Fibroblast of mammary gland (primary cell): ENCODE measurements at regions not wholly inside any gene's neighbourhood (a gene's known extent, or its start where the extent isn't known, plus 50 kb on each side); places are given as distances from the start of the nearest gene placed in this dataset.

ENCODE experiments used
- DNase-seq: peaks from one replicate; pipeline ENCODE4 v3.0.0-alpha.2; 2010; ENCODE audit warnings: low read depth
- H3K4me3 ChIP-seq: 2 replicates; pipeline ENCODE4 v1.5.1; 2011; ENCODE audit warnings: low read depth, mild to moderate bottlenecking, low read length, moderate library complexity; ENCODE audit not compliant: control insufficient read depth
- TF ChIP-seq, protein P1 (sequence below): conservative IDR thresholded peaks from 2 replicates; pipeline ENCODE4 v1.5.1; 2011; ENCODE audit warnings: low read depth, low read length, inconsistent platforms; ENCODE audit not compliant: control insufficient read depth, insufficient read depth

DNA sequence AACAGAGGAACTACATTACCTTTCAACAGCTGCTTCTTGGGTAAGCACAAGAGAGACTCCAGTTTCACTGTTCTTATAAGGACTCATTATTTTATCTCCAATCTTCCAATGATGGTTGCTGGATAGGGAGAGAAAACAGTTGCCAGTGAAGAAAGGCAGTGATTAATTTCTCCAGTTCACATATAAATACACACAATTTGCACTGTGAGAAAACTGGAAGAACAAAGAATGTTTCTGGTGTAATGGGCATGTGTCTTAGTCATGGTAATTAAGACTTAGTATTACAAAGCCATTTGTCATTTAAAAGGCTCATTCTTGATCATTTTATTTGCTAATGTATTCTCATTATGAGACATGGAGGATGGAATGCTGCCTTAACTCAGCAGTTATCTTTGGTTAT, 78.0 kb upstream of the FAR2 start:
- no peak overlapping the region for H3K4me3 ChIP-seq
- TF ChIP-seq, protein P1, sequence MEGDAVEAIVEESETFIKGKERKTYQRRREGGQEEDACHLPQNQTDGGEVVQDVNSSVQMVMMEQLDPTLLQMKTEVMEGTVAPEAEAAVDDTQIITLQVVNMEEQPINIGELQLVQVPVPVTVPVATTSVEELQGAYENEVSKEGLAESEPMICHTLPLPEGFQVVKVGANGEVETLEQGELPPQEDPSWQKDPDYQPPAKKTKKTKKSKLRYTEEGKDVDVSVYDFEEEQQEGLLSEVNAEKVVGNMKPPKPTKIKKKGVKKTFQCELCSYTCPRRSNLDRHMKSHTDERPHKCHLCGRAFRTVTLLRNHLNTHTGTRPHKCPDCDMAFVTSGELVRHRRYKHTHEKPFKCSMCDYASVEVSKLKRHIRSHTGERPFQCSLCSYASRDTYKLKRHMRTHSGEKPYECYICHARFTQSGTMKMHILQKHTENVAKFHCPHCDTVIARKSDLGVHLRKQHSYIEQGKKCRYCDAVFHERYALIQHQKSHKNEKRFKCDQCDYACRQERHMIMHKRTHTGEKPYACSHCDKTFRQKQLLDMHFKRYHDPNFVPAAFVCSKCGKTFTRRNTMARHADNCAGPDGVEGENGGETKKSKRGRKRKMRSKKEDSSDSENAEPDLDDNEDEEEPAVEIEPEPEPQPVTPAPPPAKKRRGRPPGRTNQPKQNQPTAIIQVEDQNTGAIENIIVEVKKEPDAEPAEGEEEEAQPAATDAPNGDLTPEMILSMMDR: no peak
- DNase-seq: no peak

DNA sequence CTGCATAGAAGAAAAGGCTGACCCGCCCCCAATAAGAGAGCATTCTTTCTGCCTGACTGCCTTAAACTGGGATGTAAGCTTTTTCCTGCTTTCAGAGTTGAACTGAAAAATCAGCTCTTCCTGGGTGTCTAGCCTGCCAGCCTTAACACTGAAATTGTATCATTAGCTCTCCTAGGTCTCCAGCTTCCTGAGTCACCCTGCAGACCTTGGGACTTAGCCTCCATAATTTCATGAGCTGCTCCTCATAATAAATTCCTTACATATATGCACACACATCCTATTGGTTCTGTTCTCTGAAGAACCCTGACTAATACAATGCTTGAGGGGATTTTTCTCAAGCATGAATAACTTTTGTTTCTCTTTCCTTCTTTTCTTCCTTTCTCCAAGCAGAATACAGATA, 76.4 kb upstream of the FAR2 start:
- DNase-seq: no peak
- H3K4me3 ChIP-seq: no peak overlapping the region
- TF ChIP-seq, protein P1: no peak

DNA sequence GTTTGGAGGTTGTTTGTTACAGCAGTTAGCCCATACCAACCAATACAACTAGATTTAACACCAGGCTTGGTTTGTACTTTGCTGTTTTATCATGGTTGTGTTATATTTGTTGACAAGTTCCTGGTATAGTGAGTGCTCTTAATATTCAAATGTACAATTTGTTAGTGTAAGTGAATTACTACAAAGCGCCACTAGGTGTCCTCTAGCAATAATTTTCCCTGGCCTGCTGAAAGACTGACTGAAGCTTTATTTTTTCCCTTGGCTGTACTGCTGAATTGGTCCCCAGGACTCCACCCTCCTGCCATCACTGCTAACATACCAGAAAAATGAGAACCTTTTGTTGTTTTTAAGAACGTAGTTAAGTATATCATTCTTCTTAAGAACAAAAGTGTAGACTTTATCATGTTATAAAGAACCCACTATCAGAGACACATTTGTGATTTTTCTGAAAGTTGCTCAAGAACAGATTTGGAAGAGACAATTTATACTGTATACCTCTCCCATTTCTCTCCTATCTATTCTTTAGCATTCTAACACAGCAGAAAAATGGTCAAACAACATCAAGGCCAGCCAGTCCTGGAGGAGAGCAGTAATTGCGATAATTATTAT, 75.3 kb upstream of the FAR2 start:
- peak; percentile 73 for DNase-seq
- TF ChIP-seq, protein P1: peak; percentile 71
- H3K4me3 ChIP-seq: no peak overlapping the region

DNA sequence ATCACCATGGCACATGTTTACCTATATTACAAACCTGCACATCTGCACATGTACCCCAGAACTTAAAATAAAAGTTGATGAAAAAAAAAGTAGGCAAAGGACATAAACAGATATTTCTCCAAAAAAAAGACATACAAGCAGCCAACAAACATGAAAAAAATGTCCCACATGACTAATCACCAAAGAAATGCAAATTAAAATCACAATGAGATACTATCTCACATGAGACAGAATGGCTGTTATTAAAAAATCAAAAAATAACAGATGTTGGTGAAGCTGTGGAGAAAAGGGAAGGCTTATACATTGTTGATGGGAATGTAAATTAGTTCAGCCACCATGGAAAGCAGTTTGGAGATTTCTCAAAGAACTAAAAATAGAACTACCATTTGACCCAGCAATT, 68.0 kb upstream of the FAR2 start:
- no peak overlapping the region for H3K4me3 ChIP-seq
- DNase-seq: peak; percentile 34
- TF ChIP-seq, protein P1: no peak

DNA sequence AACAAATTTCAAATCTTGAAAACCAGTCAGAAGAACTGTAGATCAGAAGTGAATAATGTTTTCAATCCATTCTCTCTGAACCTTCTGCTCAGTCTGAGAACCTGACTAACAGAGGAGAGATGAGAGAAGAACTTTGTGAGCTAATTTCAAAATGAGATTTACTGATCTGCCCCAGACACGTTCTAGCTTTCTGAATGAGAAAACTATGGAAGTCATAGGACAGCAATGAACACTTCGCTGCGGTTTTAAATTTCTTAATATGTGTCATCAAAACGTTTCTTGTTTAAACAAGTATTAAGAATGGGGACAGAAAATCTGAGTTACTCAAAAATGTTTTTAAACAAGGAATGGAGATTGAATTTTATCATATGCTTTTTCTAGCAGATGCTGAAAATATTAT, 66.6 kb upstream of the FAR2 start:
- H3K4me3 ChIP-seq: no peak overlapping the region
- DNase-seq: peak; percentile 65
- TF ChIP-seq, protein P1: no peak

DNA sequence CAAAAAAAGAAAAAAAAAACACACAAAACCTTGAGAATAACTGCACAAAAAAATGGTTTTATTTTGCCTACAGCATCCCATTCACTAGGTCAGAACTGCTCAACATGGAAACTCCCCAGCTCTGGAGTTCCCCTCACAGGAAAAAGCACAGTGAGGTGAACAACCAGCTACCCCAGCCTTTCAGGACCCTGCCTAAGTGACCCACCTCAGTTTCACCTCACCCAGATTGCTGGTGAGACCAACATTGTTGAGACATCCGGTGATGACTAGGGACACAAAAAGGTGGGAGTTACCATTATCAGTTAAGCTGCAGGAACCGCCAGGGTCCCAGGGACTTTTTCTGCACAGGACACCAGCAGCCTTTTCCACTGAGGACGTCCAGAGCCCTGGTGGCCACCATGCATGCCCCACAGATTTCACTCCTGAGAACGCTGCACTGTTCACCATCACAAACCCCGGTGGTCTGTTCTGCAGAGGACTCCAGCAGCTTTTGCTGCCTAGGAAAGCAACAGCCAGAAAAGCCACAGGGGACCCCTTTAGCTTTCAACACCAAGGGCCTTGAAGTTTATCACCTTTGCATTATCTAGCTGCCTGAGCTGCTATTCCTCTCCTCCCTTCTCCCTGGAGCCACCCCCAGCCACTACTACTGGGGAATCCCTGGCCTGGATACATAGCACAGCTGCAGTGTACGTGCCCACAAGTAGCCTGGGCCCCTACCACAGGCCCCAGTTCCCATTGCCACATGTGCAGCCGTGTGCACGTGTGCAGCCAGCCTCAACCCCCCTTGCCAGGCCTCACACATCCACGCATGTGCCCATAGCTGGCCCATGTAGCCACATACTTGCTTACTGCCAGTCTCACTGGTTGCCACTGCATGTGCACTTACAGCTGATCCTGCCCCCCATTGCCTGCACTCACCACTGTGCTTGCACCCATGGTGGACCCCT, 62.5 kb upstream of the FAR2 start:
- H3K4me3 ChIP-seq: no peak overlapping the region
- DNase-seq: no peak
- TF ChIP-seq, protein P1: no peak
